Left cardiac atrium (tissue), 4 donors: ENCODE measurements at regions not wholly inside any gene's neighbourhood (a gene's known extent, or its start where the extent isn't known, plus 50 kb on each side); places are given as distances from the start of the nearest gene placed in this dataset.

Experiments used
- ATAC-seq, 2 donors: fragments of 200-7000 bp; cut with Tn5 transposase; one replicate each; pipeline ENCODE4 v1.9.1; 2020; ENCODE audit warnings: mild to moderate bottlenecking in 2 of 2, moderate library complexity in 2 of 2
- DNase-seq: peaks from one replicate; pipeline ENCODE4 v3.0.0-alpha.2; 2020
- intact Hi-C, 2 donors: fragments of 100-400 bp; cut with DNase I; formaldehyde crosslinking; loops; one replicate each; pipeline versions ENCODE4 v1.14.1 to v1.15.1; 2022 to 2023
- donor health status: DM: no; HTN: yes; CAD: no.
- donor health status: DM: no; HTN: yes; CAD: no; lungs with severe emphysema.
- donor health status: DM: yes; HTN: yes; CAD: no.
- donor health status: Dilated cardiomyopathy.

- intact Hi-C loops = no loop called here
- ATAC-seq (no peak), DNase-seq (no peak)
Measured at GRCh38 chr11:114758627-114759026, 80.3 kb downstream of the NXPE2 start.

DNA sequence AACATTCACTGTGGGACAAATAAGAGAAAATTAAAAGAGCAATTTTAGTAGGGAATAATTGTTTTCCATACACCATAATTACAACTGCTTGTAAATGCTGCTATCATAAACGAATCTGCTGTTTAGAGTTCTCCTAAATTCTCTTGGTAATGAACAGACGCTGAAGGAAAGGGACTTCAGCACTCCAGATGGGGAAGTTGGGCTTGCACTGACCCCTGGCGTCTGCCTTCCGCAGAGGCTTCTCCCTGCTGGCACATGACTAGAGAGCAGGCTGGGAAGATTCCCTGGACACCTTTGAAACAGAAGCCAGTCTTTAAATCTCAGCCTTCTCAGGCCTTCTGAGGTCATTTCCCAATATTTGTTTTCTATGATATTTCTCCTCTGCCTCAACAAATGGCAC lies 84.1 kb downstream of the NXPE2 start:
- DNase-seq (peak; percentile 67), ATAC-seq (peak; percentile 85 to 91)
- intact Hi-C loops = loop anchor here (2.0 to 5.0 kb wide), 3 partner anchors 420 to 480 kb away; no protein-coding TSS in a partner anchor

GRCh38 chr11:114764563-114764962 lies 86.2 kb downstream of the NXPE2 start:
- intact Hi-C loops = loop anchor here (5.0 kb wide), 2 partner anchors 422 to 482 kb away; no protein-coding TSS in a partner anchor
- DNase-seq = no peak
- ATAC-seq = no peak

- DNase-seq (no peak), ATAC-seq (no peak)
- intact Hi-C loops = loop anchor here (5.0 to 10.0 kb wide), 2 partner anchors 184 to 1506 kb away; no protein-coding TSS in a partner anchor
Measured at GRCh38 chr11:114771172-114771571, 92.8 kb downstream of the NXPE2 start.

GRCh38 chr11:114773541-114774338 lies 95.4 kb downstream of the NXPE2 start:
- intact Hi-C loops = loop anchor here (5.0 to 10.0 kb wide), 2 partner anchors 181 to 1504 kb away; no protein-coding TSS in a partner anchor
- ATAC-seq = no peak
- DNase-seq = no peak

GRCh38 chr11:114774599-114775361 lies 96.5 kb downstream of the NXPE2 start:
- ATAC-seq = peak; percentile 65 to 70
- intact Hi-C loops = loop anchor here (5.0 to 10.0 kb wide), 3 partner anchors 178 to 1503 kb away; no protein-coding TSS in a partner anchor
- DNase-seq = peak; percentile 30

- ATAC-seq (peak; percentile 32 to 73), DNase-seq (peak; percentile 48)
- intact Hi-C loops = loop anchor here (5.0 to 10.0 kb wide), 2 partner anchors 176 to 179 kb away; no protein-coding TSS in a partner anchor
Measured at GRCh38 chr11:114775875-114776621, 97.7 kb downstream of the NXPE2 start.

DNA sequence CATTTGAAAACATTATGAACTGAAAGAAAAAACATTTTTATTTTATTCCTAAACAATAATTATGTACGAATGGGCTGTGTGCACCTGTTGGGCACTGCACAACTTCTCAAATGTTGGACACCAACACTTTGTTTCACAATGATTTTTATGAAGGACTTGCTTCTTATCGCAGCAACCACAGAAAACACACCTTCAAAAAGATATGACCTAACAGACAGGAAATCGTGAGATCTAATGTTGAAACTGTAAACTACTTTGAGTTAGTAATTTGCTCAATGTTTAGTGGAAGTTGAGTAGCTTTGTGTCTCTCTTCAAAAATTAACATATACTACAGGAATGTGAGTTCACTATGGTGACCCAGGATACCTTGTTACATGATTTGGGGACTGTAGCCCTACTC lies 98.6 kb downstream of the NXPE2 start:
- intact Hi-C loops = loop anchor here (5.0 to 10.0 kb wide), 2 partner anchors 175 to 178 kb away; no protein-coding TSS in a partner anchor
- ATAC-seq = no peak

DNA sequence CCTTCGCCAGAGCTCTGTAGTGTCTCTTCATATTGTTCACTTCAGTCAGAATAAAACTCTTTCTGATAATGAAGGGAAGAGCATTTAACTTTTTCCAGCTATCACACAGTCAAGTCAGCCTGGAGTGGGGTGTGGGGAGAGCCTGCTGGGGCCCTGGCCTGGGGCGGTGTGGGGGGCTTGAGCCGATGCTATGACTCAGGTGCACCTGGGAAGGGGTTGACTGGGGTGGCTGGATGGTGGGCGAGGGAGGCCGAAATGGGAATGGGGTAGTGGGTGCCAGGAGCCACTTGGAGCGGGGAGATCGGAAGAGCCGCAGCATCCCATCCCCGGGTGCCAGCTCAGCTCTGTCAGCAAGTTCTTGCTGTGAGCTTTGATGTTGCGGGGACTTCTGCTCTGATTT lies 100.9 kb downstream of the NXPE2 start:
- intact Hi-C loops = loop anchor here (5.0 to 10.0 kb wide), 2 partner anchors 173 to 176 kb away; no protein-coding TSS in a partner anchor

More for the DNA sequence above, 98.6 kb downstream of the NXPE2 start:
- no peak for DNase-seq

GRCh38 chr11:114782650-114783310 lies 104.5 kb downstream of the NXPE2 start:
- intact Hi-C loops = no loop called here
- DNase-seq (no peak), ATAC-seq (no peak)

More for the DNA sequence above, 100.9 kb downstream of the NXPE2 start:
- ATAC-seq = no peak
- DNase-seq = no peak

GRCh38 chr11:114783805-114784204 lies 105.5 kb downstream of the NXPE2 start:
- ATAC-seq (no peak), DNase-seq (no peak)
- intact Hi-C loops = no loop called here

DNA sequence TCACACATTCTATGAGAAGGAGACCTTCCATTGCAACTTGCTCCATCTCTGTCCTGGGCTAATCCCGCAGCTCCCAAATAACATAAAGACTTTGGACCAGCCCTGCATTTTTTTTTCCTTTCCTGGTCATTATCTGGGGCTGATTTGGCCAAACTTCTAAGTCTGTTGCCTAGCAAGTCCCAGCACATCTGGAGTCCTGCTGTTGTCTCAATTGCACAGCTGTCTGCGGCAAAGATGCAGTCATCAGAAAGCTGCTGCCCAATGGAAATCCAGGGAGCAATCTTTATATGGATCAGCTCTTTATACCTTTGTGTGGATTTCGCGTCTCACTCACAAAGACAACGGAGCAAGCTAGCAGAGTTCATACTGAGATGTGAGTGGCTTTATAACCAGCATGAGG lies 105.9 kb downstream of the NXPE2 start:
- ATAC-seq (no peak), DNase-seq (no peak)
- intact Hi-C loops = no loop called here

GRCh38 chr11:114784891-114785290 lies 106.6 kb downstream of the NXPE2 start:
- intact Hi-C loops = no loop called here
- ATAC-seq (no peak), DNase-seq (no peak)

DNA sequence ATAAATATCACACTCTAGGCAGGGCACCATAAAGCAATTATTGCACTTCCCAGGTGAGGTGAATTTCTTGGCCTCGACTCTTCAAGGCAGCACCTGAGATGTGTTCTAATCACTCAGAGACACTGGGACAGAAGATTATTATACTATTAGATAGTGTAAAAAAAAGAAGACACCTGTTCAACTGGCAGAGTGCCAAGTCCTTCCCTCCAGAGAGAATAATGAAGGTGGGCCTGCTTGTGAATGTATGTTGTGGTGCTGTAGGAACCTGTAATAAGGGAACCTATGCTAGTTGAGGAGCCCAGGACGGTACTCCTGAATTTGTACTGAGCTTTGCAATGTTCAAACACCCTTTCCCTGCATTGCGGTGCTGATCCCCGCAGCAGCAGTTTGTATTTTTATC lies 107.5 kb downstream of the NXPE2 start:
- intact Hi-C loops = no loop called here
- no peak for ATAC-seq
- DNase-seq = no peak

GRCh38 chr11:114787126-114787525 lies 108.8 kb downstream of the NXPE2 start:
- ATAC-seq (no peak), DNase-seq (no peak)
- intact Hi-C loops = no loop called here

GRCh38 chr11:114790910-114791309 lies 112.6 kb downstream of the NXPE2 start:
- intact Hi-C loops = no loop called here
- DNase-seq (no peak), ATAC-seq (no peak)

- intact Hi-C loops = no loop called here
- ATAC-seq (no peak), DNase-seq (no peak)
Measured at GRCh38 chr11:114794048-114794684, 115.8 kb downstream of the NXPE2 start.
